ENCODE measurements at regions not wholly inside any gene's neighbourhood (a gene's known extent, or its start where the extent isn't known, plus 50 kb on each side); places are given as distances from the start of the nearest gene placed in this dataset.
"Not testable (repeated sequence)": the region's sequence is repeated elsewhere in the genome, so short reads cannot be mapped to it uniquely, and the experiment has no call there.

DNA sequence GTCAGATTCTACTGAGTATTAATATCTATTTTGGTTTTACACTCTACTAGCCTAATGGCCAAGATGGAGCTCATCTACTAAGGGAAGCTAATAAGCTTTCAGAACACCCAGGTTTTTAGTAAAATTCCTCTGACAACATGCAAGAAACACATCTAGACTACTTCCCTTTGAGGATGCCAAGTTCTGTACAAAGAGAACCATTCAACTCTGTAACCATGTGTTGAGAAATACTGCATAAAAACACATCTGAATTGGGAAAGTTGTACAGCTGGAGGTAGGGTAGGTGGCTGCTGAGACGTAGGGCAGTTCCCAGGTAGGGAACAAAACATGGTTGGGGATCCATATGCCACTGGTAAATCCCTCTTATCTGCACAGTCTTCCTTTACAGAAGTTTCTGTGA, 66.2 kb downstream of the SC5D start:
- H3K4me3 ChIP-seq (ENCODE audit: low read depth, low read length): no peak overlapping the region
- TF ChIP-seq, protein P1, sequence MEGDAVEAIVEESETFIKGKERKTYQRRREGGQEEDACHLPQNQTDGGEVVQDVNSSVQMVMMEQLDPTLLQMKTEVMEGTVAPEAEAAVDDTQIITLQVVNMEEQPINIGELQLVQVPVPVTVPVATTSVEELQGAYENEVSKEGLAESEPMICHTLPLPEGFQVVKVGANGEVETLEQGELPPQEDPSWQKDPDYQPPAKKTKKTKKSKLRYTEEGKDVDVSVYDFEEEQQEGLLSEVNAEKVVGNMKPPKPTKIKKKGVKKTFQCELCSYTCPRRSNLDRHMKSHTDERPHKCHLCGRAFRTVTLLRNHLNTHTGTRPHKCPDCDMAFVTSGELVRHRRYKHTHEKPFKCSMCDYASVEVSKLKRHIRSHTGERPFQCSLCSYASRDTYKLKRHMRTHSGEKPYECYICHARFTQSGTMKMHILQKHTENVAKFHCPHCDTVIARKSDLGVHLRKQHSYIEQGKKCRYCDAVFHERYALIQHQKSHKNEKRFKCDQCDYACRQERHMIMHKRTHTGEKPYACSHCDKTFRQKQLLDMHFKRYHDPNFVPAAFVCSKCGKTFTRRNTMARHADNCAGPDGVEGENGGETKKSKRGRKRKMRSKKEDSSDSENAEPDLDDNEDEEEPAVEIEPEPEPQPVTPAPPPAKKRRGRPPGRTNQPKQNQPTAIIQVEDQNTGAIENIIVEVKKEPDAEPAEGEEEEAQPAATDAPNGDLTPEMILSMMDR (IDR thresholded peaks at IDR 0.05; ENCODE audit: insufficient read depth, low read depth, low read length): no peak
- no peak for DNase-seq (ENCODE audit: low read depth)

- DNase-seq (ENCODE audit: low read depth): no peak
- no peak overlapping the region for H3K4me3 ChIP-seq (ENCODE audit: low read depth, low read length)
- TF ChIP-seq, protein P1 (IDR thresholded peaks at IDR 0.05; ENCODE audit: insufficient read depth, low read depth, low read length): no peak
These were observed 67.0 kb downstream of the SC5D start for GRCh38 chr11:121359591-121359990.

DNA sequence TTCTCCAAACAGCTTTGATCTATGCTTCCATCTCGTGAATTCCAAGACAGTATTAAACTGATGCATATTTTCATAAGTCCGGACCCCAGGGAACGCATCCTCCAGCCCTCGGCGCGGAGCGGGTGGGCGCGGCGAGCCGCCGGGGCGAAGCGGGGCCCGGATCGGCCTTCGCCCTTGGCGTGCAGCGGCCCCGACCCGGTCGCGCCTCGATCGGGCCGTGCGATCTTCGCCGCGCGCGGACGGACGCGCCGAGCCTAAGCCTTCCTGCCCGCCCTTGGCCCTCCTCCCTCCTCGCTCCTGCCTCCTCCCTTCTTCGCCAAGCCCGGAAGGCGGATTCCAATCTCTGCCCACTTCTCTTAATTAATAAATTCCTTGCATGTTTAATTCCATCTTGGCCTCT, 70.4 kb downstream of the SC5D start:
- not testable (repeated sequence) for DNase-seq (ENCODE audit: low read depth); H3K4me3 ChIP-seq (ENCODE audit: low read depth, low read length)

GRCh38 chr11:121365304-121365703, 72.7 kb downstream of the SC5D start:
- no peak overlapping the region for H3K4me3 ChIP-seq (ENCODE audit: low read depth, low read length)
- TF ChIP-seq, protein P1 (IDR thresholded peaks at IDR 0.05; ENCODE audit: insufficient read depth, low read depth, low read length): no peak
- DNase-seq (ENCODE audit: low read depth): no peak

- DNase-seq (ENCODE audit: low read depth): no peak
- no peak overlapping the region for H3K4me3 ChIP-seq (ENCODE audit: low read depth, low read length)
- TF ChIP-seq, protein P1 (IDR thresholded peaks at IDR 0.05; ENCODE audit: insufficient read depth, low read depth, low read length): no peak
These were observed 73.5 kb downstream of the SC5D start for GRCh38 chr11:121366038-121366437.

GRCh38 chr11:121367001-121367843, 74.7 kb downstream of the SC5D start:
- DNase-seq (ENCODE audit: low read depth): peak; percentile 34
- H3K4me3 ChIP-seq (ENCODE audit: low read depth, low read length): no peak overlapping the region

DNA sequence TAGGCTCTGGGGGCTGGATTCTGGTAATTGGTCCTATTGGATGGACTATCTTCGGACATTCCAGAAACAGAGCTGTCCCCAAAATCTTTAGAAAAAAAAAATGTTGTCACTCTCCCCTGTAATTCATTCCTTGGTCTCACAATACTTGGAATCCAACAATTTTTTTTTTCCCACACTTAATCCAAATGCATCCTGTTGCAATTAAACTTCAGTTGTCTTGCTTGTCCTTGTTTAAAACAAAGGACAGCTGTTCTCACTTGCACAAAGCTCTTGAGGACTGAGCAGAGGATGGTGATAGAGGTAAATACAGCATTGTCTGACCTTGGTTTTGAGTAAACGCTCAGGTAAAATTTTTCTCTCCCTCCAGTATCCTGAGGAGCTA, 75.3 kb downstream of the SC5D start:
- no peak for DNase-seq (ENCODE audit: low read depth)
- TF ChIP-seq, protein P1 (IDR thresholded peaks at IDR 0.05; ENCODE audit: insufficient read depth, low read depth, low read length): no peak
- no peak overlapping the region for H3K4me3 ChIP-seq (ENCODE audit: low read depth, low read length)

More at GRCh38 chr11:121367001-121367843, 74.7 kb downstream of the SC5D start:
- TF ChIP-seq, protein P1 (IDR thresholded peaks at IDR 0.05; ENCODE audit: insufficient read depth, low read depth, low read length): no peak
